ENCODE measurements at regions not wholly inside any gene's neighbourhood (a gene's known extent, or its start where the extent isn't known, plus 50 kb on each side); places are given as distances from the start of the nearest gene placed in this dataset.

- no peak overlapping the region for H3K9ac ChIP-seq (ENCODE audit: low read depth, low read length, poor library complexity)
- no peak overlapping the region for H3K18ac ChIP-seq (ENCODE audit: low read length)
- no peaks in the 10 kb centered on the region for H3K27me3 ChIP-seq (ENCODE audit: control insufficient read depth in 3 of 3, insufficient read depth in 3 of 3, low read depth in 1 of 3, low read length in 3 of 3)
- no peak overlapping the region for H4K91ac ChIP-seq (ENCODE audit: low read depth, low read length, poor library complexity)
- H3K9me3 ChIP-seq (replicated peaks in 1 of 2; ENCODE audit: control insufficient read depth in 2 of 2, insufficient read depth in 1 of 2, low read depth in 1 of 2, low read length in 2 of 2) = no peaks in the 10 kb centered on the region
- no peak overlapping the region for H3K4me3 ChIP-seq (ENCODE audit: low read length in 2 of 2)
- no peak overlapping the region for H4K8ac ChIP-seq (ENCODE audit: low read depth, low read length)
- H3K27ac ChIP-seq (replicated peaks; ENCODE audit: low read length) = no peak overlapping the region
- H3K14ac ChIP-seq (ENCODE audit: low read length) = no peak overlapping the region
- H3K23ac ChIP-seq (ENCODE audit: low read depth, low read length, poor library complexity) = no peak overlapping the region
- H2BK5ac ChIP-seq (ENCODE audit: low read length) = no peak overlapping the region
- no CpG with 5 or more reads among the region's 3 CpGs for WGBS, 2 donors (ENCODE audit: extremely low coverage in 2 of 2, insufficient read length in 2 of 2, insufficient replicate concordance in 1 of 2)
- H3K4ac ChIP-seq (ENCODE audit: low read length) = no peak overlapping the region
- no peak overlapping the region for H2AK5ac ChIP-seq (ENCODE audit: low read depth, low read length)
- no peak overlapping the region for H2BK120ac ChIP-seq (ENCODE audit: low read depth, low read length)
- peaks cover 3 to 4% of the 10 kb centered on the region in 2 donors for H3K4me1 ChIP-seq (ENCODE audit: control insufficient read depth in 2 of 2, insufficient read depth in 1 of 2, low read depth in 1 of 2, low read length in 2 of 2)
- H2BK12ac ChIP-seq (ENCODE audit: low read length) = no peak overlapping the region
- H3K4me2 ChIP-seq (ENCODE audit: insufficient read depth, low read length, poor library complexity, severe bottlenecking) = no peak overlapping the region
- DNase-seq (ENCODE audit: low spot score) = no peak
- H2BK15ac ChIP-seq (ENCODE audit: low read length) = no peak overlapping the region
- no peaks in the 10 kb centered on the region for H3K79me1 ChIP-seq (ENCODE audit: low read depth, low read length)
- H2AFZ ChIP-seq (ENCODE audit: low read length) = peak overlapping the region; percentile 72
- H3K36me3 ChIP-seq (replicated peaks in 1 of 2; ENCODE audit: control insufficient read depth in 2 of 2, insufficient read depth in 2 of 2, low read length in 2 of 2) = no peaks in the 10 kb centered on the region
Observed at GRCh38 chr18:41266616-41267015, 688.4 kb upstream of the PIK3C3 start.

- Histone ChIP-seq H2BK120ac (ENCODE audit: low read depth, low read length) (no peak overlapping the region), H2AFZ (ENCODE audit: low read length) (peak overlapping the region; percentile 72), H2BK5ac (ENCODE audit: low read length) (no peak overlapping the region), H2BK12ac (ENCODE audit: low read length) (no peak overlapping the region), H3K27me3 (ENCODE audit: control insufficient read depth in 3 of 3, insufficient read depth in 3 of 3, low read depth in 1 of 3, low read length in 3 of 3) (no peaks in the 10 kb centered on the region), H3K4me2 (ENCODE audit: insufficient read depth, low read length, poor library complexity, severe bottlenecking) (no peak overlapping the region), H3K23ac (ENCODE audit: low read depth, low read length, poor library complexity) (no peak overlapping the region), H3K79me1 (ENCODE audit: low read depth, low read length) (no peaks in the 10 kb centered on the region), H3K14ac (ENCODE audit: low read length) (no peak overlapping the region), H3K4ac (ENCODE audit: low read length) (no peak overlapping the region), H3K36me3 (replicated peaks in 1 of 2; ENCODE audit: control insufficient read depth in 2 of 2, insufficient read depth in 2 of 2, low read length in 2 of 2) (no peaks in the 10 kb centered on the region), H3K9ac (ENCODE audit: low read depth, low read length, poor library complexity) (no peak overlapping the region), H3K27ac (replicated peaks; ENCODE audit: low read length) (no peak overlapping the region), H3K4me1 (ENCODE audit: control insufficient read depth in 2 of 2, insufficient read depth in 1 of 2, low read depth in 1 of 2, low read length in 2 of 2) (peaks cover 3 to 4% of the 10 kb centered on the region in 2 donors), H3K18ac (ENCODE audit: low read length) (no peak overlapping the region), H3K4me3 (ENCODE audit: low read length in 2 of 2) (no peak overlapping the region), H4K91ac (ENCODE audit: low read depth, low read length, poor library complexity) (no peak overlapping the region), H2AK5ac (ENCODE audit: low read depth, low read length) (no peak overlapping the region), H4K8ac (ENCODE audit: low read depth, low read length) (no peak overlapping the region), H2BK15ac (ENCODE audit: low read length) (no peak overlapping the region), H3K9me3 (replicated peaks in 1 of 2; ENCODE audit: control insufficient read depth in 2 of 2, insufficient read depth in 1 of 2, low read depth in 1 of 2, low read length in 2 of 2) (no peaks in the 10 kb centered on the region)
- no peak for DNase-seq (ENCODE audit: low spot score)
- no CpG with 5 or more reads among the region's 5 CpGs for WGBS, 2 donors (ENCODE audit: extremely low coverage in 2 of 2, insufficient read length in 2 of 2, insufficient replicate concordance in 1 of 2)
Observed at GRCh38 chr18:41266204-41266603, 688.8 kb upstream of the PIK3C3 start.

- Histone ChIP-seq H2BK12ac (ENCODE audit: low read length) (no peak overlapping the region), H3K27ac (replicated peaks; ENCODE audit: low read length) (no peak overlapping the region), H2BK5ac (ENCODE audit: low read length) (no peak overlapping the region), H3K36me3 (replicated peaks in 1 of 2; ENCODE audit: control insufficient read depth in 2 of 2, insufficient read depth in 2 of 2, low read length in 2 of 2) (no peaks in the 10 kb centered on the region), H3K79me1 (ENCODE audit: low read depth, low read length) (no peaks in the 10 kb centered on the region), H2AK5ac (ENCODE audit: low read depth, low read length) (no peak overlapping the region), H2BK15ac (ENCODE audit: low read length) (no peak overlapping the region), H2AFZ (ENCODE audit: low read length) (no peak overlapping the region), H3K4ac (ENCODE audit: low read length) (no peak overlapping the region), H4K8ac (ENCODE audit: low read depth, low read length) (no peak overlapping the region), H3K18ac (ENCODE audit: low read length) (no peak overlapping the region), H3K9me3 (replicated peaks in 1 of 2; ENCODE audit: control insufficient read depth in 2 of 2, insufficient read depth in 1 of 2, low read depth in 1 of 2, low read length in 2 of 2) (no peaks in the 10 kb centered on the region), H3K27me3 (ENCODE audit: control insufficient read depth in 3 of 3, insufficient read depth in 3 of 3, low read depth in 1 of 3, low read length in 3 of 3) (no peaks in the 10 kb centered on the region), H3K23ac (ENCODE audit: low read depth, low read length, poor library complexity) (no peak overlapping the region), H4K91ac (ENCODE audit: low read depth, low read length, poor library complexity) (no peak overlapping the region), H3K4me3 (ENCODE audit: low read length in 2 of 2) (no peak overlapping the region), H3K14ac (ENCODE audit: low read length) (no peak overlapping the region), H3K4me2 (ENCODE audit: insufficient read depth, low read length, poor library complexity, severe bottlenecking) (no peak overlapping the region), H3K4me1 (ENCODE audit: control insufficient read depth in 2 of 2, insufficient read depth in 1 of 2, low read depth in 1 of 2, low read length in 2 of 2) (peaks cover 3 to 4% of the 10 kb centered on the region in 2 donors), H2BK120ac (ENCODE audit: low read depth, low read length) (no peak overlapping the region), H3K9ac (ENCODE audit: low read depth, low read length, poor library complexity) (no peak overlapping the region)
- WGBS, 2 donors (ENCODE audit: extremely low coverage in 2 of 2, insufficient read length in 2 of 2, insufficient replicate concordance in 1 of 2) = no CpG with 5 or more reads among the region's 2 CpGs
- DNase-seq (ENCODE audit: low spot score) = no peak
Observed at GRCh38 chr18:41265047-41265446, 690.0 kb upstream of the PIK3C3 start.

- Histone ChIP-seq H3K27ac (replicated peaks; ENCODE audit: low read length) (no peak overlapping the region), H3K23ac (ENCODE audit: low read depth, low read length, poor library complexity) (no peak overlapping the region), H3K4me3 (ENCODE audit: low read length in 2 of 2) (no peak overlapping the region), H3K4ac (ENCODE audit: low read length) (no peak overlapping the region), H3K4me2 (ENCODE audit: insufficient read depth, low read length, poor library complexity, severe bottlenecking) (no peak overlapping the region), H2BK12ac (ENCODE audit: low read length) (no peak overlapping the region), H2BK15ac (ENCODE audit: low read length) (no peak overlapping the region), H2AFZ (ENCODE audit: low read length) (no peak overlapping the region), H3K79me1 (ENCODE audit: low read depth, low read length) (no peaks in the 10 kb centered on the region), H2BK120ac (ENCODE audit: low read depth, low read length) (no peak overlapping the region), H4K8ac (ENCODE audit: low read depth, low read length) (no peak overlapping the region), H3K9me3 (replicated peaks in 1 of 2; ENCODE audit: control insufficient read depth in 2 of 2, insufficient read depth in 1 of 2, low read depth in 1 of 2, low read length in 2 of 2) (no peaks in the 10 kb centered on the region), H3K27me3 (ENCODE audit: control insufficient read depth in 3 of 3, insufficient read depth in 3 of 3, low read depth in 1 of 3, low read length in 3 of 3) (no peaks in the 10 kb centered on the region), H3K18ac (ENCODE audit: low read length) (no peak overlapping the region), H2AK5ac (ENCODE audit: low read depth, low read length) (no peak overlapping the region), H3K14ac (ENCODE audit: low read length) (no peak overlapping the region), H4K91ac (ENCODE audit: low read depth, low read length, poor library complexity) (no peak overlapping the region), H2BK5ac (ENCODE audit: low read length) (no peak overlapping the region), H3K9ac (ENCODE audit: low read depth, low read length, poor library complexity) (no peak overlapping the region), H3K4me1 (ENCODE audit: control insufficient read depth in 2 of 2, insufficient read depth in 1 of 2, low read depth in 1 of 2, low read length in 2 of 2) (peaks cover 3 to 4% of the 10 kb centered on the region in 2 donors), H3K36me3 (replicated peaks in 1 of 2; ENCODE audit: control insufficient read depth in 2 of 2, insufficient read depth in 2 of 2, low read length in 2 of 2) (no peaks in the 10 kb centered on the region)
- WGBS, 2 donors (ENCODE audit: extremely low coverage in 2 of 2, insufficient read length in 2 of 2, insufficient replicate concordance in 1 of 2) = no CpG with 5 or more reads among the region's 1 CpG
- no peak for DNase-seq (ENCODE audit: low spot score)
Observed at GRCh38 chr18:41263956-41264355, 691.1 kb upstream of the PIK3C3 start.

Measured in neuronal stem cell (in vitro differentiated cells).